ENCODE measurements at regions not wholly inside any gene's neighbourhood (a gene's known extent, or its start where the extent isn't known, plus 50 kb on each side); places are given as distances from the start of the nearest gene placed in this dataset.

- TF ChIP-seq, protein P1, sequence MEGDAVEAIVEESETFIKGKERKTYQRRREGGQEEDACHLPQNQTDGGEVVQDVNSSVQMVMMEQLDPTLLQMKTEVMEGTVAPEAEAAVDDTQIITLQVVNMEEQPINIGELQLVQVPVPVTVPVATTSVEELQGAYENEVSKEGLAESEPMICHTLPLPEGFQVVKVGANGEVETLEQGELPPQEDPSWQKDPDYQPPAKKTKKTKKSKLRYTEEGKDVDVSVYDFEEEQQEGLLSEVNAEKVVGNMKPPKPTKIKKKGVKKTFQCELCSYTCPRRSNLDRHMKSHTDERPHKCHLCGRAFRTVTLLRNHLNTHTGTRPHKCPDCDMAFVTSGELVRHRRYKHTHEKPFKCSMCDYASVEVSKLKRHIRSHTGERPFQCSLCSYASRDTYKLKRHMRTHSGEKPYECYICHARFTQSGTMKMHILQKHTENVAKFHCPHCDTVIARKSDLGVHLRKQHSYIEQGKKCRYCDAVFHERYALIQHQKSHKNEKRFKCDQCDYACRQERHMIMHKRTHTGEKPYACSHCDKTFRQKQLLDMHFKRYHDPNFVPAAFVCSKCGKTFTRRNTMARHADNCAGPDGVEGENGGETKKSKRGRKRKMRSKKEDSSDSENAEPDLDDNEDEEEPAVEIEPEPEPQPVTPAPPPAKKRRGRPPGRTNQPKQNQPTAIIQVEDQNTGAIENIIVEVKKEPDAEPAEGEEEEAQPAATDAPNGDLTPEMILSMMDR (IDR thresholded peaks at IDR 0.05) = no peak
- TF ChIP-seq POLR2A (IDR thresholded peaks at IDR 0.05) = no peak
Measured at GRCh38 chr11:121881806-121882205, 234.2 kb downstream of the BLID start.

Data from testis (tissue), 2 donors.